Medulla oblongata (tissue), 1 donor: ENCODE measurements at regions not wholly inside any gene's neighbourhood (a gene's known extent, or its start where the extent isn't known, plus 50 kb on each side); places are given as distances from the start of the nearest gene placed in this dataset.
A peak's percentile ranks its signal among the peaks of the same experiment; 100 is the strongest.
"Not testable (repeated sequence)": the region's sequence is repeated elsewhere in the genome, so short reads cannot be mapped to it uniquely, and the experiment has no call there.

Experiments used
- DNase-seq: peaks from one replicate; pipeline ENCODE4 v3.0.0-alpha.2; 2015; ENCODE audit errors: extremely low spot score

- DNase-seq: not testable (repeated sequence)
Observed at GRCh38 chr7:76716551-76716950, 89.5 kb upstream of the POMZP3 start.

DNA sequence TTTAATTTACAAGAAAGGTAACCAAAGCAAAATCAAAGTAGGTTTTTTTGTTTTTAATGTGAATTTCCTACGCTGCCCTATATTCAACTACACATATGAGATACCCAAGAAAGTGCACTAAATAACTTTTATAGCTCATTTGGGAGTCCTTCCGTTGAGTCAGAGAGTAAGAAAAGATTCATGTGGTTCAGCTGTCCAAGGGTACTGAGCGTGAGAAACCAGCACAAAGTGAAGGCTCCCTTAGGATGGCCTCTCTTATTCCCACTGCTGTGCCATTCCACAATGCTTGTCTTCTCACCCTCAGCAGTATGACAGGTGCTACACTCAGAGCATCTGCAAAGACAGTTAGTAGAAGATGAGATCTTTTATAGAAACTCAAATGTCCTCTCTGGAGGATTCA, 85.8 kb upstream of the POMZP3 start:
- DNase-seq: not testable (repeated sequence)

DNA sequence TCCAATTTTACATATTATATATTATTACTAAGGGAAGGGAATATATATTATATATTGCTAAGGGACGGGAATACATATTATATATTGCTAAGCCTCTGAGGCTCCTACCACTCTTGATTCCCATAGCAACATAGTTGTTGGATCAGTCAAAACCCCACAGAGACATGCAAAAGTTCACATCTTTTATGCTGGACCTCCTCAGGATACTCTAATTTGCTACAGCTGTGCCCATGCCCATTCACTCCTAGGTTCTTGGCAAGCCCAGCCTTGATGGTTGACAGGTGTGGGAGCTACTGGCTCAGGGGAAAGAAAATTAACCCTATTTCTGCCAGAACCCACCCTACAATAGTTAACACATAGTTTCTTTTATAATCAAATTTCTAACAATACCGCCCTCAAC, 84.6 kb upstream of the POMZP3 start:
- not testable (repeated sequence) for DNase-seq

DNA sequence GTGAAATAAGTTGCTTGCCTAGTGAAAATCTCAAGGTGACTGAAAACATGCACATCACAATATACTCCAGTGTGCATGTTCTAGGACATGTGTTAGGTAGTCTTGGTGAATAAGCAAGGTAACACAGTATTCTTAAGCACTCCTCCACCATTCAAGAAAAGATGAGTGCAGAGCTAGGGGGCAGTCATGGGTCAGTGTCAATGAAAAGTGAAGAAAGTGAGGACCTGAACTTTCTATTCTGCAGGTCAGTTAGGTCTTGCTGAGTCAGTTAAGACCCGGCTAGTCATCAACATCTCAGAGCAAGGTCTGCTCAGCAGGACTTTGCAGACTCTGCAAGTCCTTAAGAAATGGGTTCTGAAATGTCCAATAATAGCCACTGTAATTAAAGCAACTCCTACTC, 82.6 kb upstream of the POMZP3 start:
- DNase-seq: not testable (repeated sequence)

GRCh38 chr7:76708446-76708845, 81.4 kb upstream of the POMZP3 start:
- not testable (repeated sequence) for DNase-seq

DNA sequence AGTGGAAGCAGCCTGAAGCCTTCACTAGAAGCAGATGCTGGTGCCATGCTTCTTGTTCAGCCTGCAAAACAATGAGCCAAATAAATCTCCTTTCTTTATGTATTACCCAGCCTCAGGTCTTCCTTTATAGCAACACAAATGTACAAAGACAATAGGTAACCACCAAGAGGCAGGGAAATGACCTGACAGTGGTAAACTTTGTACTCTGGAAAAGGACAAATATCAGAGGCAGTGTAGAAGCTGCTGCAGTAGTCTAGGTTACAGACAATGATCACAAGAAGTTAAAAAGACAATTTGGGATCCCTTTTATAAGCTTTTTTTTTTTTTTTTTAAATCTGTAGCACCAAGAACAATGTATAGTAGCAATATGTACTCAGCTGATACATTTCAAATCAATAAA, 76.7 kb upstream of the POMZP3 start:
- DNase-seq: not testable (repeated sequence)

- not testable (repeated sequence) for DNase-seq
Observed at GRCh38 chr7:76686277-76686676, 59.2 kb upstream of the POMZP3 start.

- DNase-seq: not testable (repeated sequence)
Observed at GRCh38 chr7:76684737-76685136, 57.7 kb upstream of the POMZP3 start.

DNA sequence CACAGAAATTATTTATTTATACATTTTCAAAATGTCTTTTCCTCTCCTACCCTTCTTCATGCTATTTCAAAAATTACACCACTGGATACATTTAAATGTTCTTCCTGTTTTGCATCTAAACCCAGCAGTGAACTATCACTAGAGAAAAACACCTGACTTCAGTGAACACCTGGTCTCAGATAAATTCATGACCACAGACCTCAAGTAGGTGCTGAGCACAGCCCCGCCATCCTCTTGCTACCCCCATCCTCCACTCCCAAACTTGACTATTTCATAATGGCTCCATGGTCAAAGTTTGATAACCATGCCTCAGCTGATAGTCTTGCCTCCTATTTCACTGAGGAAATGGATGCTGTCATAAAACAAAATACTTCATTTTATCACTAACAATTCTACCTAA, 56.6 kb upstream of the POMZP3 start:
- DNase-seq: not testable (repeated sequence)

DNA sequence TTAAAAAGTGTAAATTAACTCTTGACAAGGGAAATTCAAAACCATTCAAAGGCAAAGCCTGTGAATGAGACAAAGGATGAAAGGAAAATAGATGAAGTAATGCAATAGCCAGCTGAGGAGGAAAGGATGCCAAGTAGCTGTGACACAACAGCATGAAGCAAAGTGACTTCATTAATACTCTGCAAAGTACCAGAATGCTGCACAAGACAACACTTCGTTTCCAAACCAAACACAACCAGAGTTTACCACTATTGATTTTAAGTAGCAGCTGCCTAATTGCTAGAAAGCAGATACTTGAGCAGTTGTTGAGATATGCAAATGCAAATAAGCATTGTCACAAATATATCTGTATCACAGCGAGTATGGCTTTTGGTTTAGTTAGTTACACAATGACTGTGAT, 54.7 kb upstream of the POMZP3 start:
- DNase-seq: peak; percentile 31

- not testable (repeated sequence) for DNase-seq
Observed at GRCh38 chr7:76679174-76679573, 52.1 kb upstream of the POMZP3 start.

- DNase-seq: not testable (repeated sequence)
Observed at GRCh38 chr7:76678500-76678899, 51.4 kb upstream of the POMZP3 start.

- DNase-seq: peak; percentile 7
Observed at GRCh38 chr7:76676890-76677289, 49.8 kb upstream of the POMZP3 start.
